Heart right ventricle (tissue), 16 donors: ENCODE measurements at regions not wholly inside any gene's neighbourhood (a gene's known extent, or its start where the extent isn't known, plus 50 kb on each side); places are given as distances from the start of the nearest gene placed in this dataset.
A peak's percentile ranks its signal among the peaks of the same experiment; 100 is the strongest.

Experiments
- ATAC-seq, 8 donors: fragments of 200-7000 bp; cut with Tn5 transposase; one replicate each; pipeline ENCODE4 v1.9.1; 2020; ENCODE audit warnings: mild to moderate bottlenecking in 8 of 8, moderate library complexity in 8 of 8, moderate number of reproducible peaks in 1 of 8
- DNase-seq, 2 donors: peaks; one replicate each; pipeline ENCODE4 v3.0.0-alpha.2; 2020
- H3K27ac ChIP-seq, 10 donors: fragments of 200-600 bp; sonication (generic) in 2 of 10; one replicate each; pipeline versions ENCODE4 v1.5.0 to v1.8.0; 2020 to 2022; ENCODE audit warnings: mild to moderate bottlenecking in 3 of 10
- H3K27me3 ChIP-seq, 7 donors: fragments of 200-600 bp; one replicate each; pipeline ENCODE4 v1.8.0; 2021 to 2022; ENCODE audit warnings: mild to moderate bottlenecking in 2 of 7
- H3K36me3 ChIP-seq, 9 donors: fragments of 200-600 bp; sonication (generic) in 1 of 9; one replicate each; pipeline versions ENCODE4 v1.5.0 to v1.8.0; 2020 to 2022; ENCODE audit warnings: mild to moderate bottlenecking in 2 of 9
- H3K4me1 ChIP-seq, 9 donors: fragments of 200-600 bp; sonication (generic) in 1 of 9; one replicate each; pipeline versions ENCODE4 v1.5.0 to v1.8.0; 2020 to 2022; ENCODE audit warnings: mild to moderate bottlenecking in 4 of 9
- H3K4me3 ChIP-seq, 10 donors: fragments of 200-600 bp; sonication (generic) in 2 of 10; one replicate each; pipeline versions ENCODE4 v1.5.0 to v1.8.0; 2020 to 2022; ENCODE audit warnings: mild to moderate bottlenecking in 7 of 10, moderate library complexity in 2 of 10
- H3K9me3 ChIP-seq, 11 donors: fragments of 200-600 bp in 10 of 11; sonication (generic) in 2 of 11; one replicate each; pipeline versions ENCODE4 v1.5.0 to v1.8.0; 2013 to 2022; ENCODE audit warnings: mild to moderate bottlenecking in 2 of 11, control low read depth in 1 of 11, moderate library complexity in 1 of 11
- CTCF ChIP-seq, 9 donors: fragments of 200-600 bp; sonication (generic) in 2 of 9; IDR thresholded peaks; one replicate each; pipeline versions ENCODE4 v1.5.0 to v1.8.0; 2021 to 2022; ENCODE audit warnings: antibody characterized with exemption in 9 of 9, mild to moderate bottlenecking in 5 of 9, moderate library complexity in 1 of 9
- WGBS, 2 donors: extraction: QIAGEN DNeasy Blood & Tissue Kit; methylation state at CpG; one replicate each; pipeline ENCODE4 v1.1.7; 2013; ENCODE audit warnings: inconsistent platforms in 1 of 2; 5-methylcytosine and 5-hydroxymethylcytosine counted together
- intact Hi-C, 10 donors: fragments of 100-400 bp; cut with DNase I; formaldehyde crosslinking; loops; one replicate each; pipeline versions ENCODE4 v1.11.1 to v1.14.2; 2022
- donor health status: Arrhythmogenic right ventricular cardiomyopathy.
- donor health status: ischemic (EF 13 %, LVEDD 7.1; RV severe dilation, severe dysfunction).
- donor health status: healthy with polysubstance abuse.
- donor health status: DM: no; HTN: yes; CAD: no.
- donor health status: DM: no; HTN: no; CAD: no.
- donor health status: ischemic (EF 25% LVEDD 6.9; RV normal size, moderate dysfunction).
- donor health status: ischemic (EF 25% LVEDD 5.7; RV mildly dilated, moderate dysfunction).
- donor health status: healthy.
- donor health status: DM: yes; HTN: yes; CAD: no.
- donor health status: Ischemic cardiomyopathy.
- donor health status: ischemic (EF 35%, LVEDD 5.7; RV mildly dilated, moderate dysfunction).
- donor health status: nonischemic (EF 11% LVEDD 7.7; RV severe dilation, severe dysfunction).
- donor health status: DM: yes; HTN: yes; CAD: no.
- donor health status: PGD.
- donor health status: ischemic (EF 29% LVEDD 5.4; RV normal size, mild dysfunction).
- donor health status: nonischemic (EF 23%, LVEDD 6.1; RV moderate dilation, normal function).

- H3K27me3 ChIP-seq, result no peaks in the 10 kb centered on the region
- intact Hi-C loops, result loop anchor here in 1 of 10 donors (10.0 kb wide), 1 partner anchor 449 kb away; no protein-coding TSS in a partner anchor
- H3K4me3 ChIP-seq, result no peak overlapping the region
- no peak overlapping the region for H3K27ac ChIP-seq
- ATAC-seq (peak in 2 of 8 donors; percentile 41 to 55), DNase-seq (no peak)
- H3K36me3 ChIP-seq, result no peaks in the 10 kb centered on the region
- WGBS, 2 donors, result 65 to 67% methylated on average over 1 of the region's 1 CpG
- no peaks in the 10 kb centered on the region for H3K4me1 ChIP-seq
- no peak for TF ChIP-seq CTCF (IDR thresholded peaks at IDR 0.05)
- no peaks in the 10 kb centered on the region for H3K9me3 ChIP-seq
These were observed 123.9 kb upstream of the FBXL7 start for GRCh38 chr5:15376088-15376487.

- Histone ChIP-seq H3K27ac (no peak overlapping the region), H3K27me3 (no peaks in the 10 kb centered on the region), H3K9me3 (no peaks in the 10 kb centered on the region), H3K36me3 (no peaks in the 10 kb centered on the region), H3K4me3 (no peak overlapping the region), H3K4me1 (no peaks in the 10 kb centered on the region)
- no peak for TF ChIP-seq CTCF (IDR thresholded peaks at IDR 0.05)
- 95 to 98% methylated on average over 1 of the region's 1 CpG for WGBS, 2 donors
- intact Hi-C loops, result loop anchor here in 1 of 10 donors (10.0 kb wide), 1 partner anchor 449 kb away; no protein-coding TSS in a partner anchor
- no peak for DNase-seq
- no peak for ATAC-seq
These were observed 124.4 kb upstream of the FBXL7 start for GRCh38 chr5:15375559-15375958.

- intact Hi-C loops, result loop anchor here in 1 of 10 donors (10.0 kb wide), 1 partner anchor 450 kb away; no protein-coding TSS in a partner anchor
- Histone ChIP-seq H3K36me3 (no peaks in the 10 kb centered on the region), H3K4me3 (no peak overlapping the region), H3K4me1 (no peaks in the 10 kb centered on the region), H3K27me3 (no peaks in the 10 kb centered on the region), H3K27ac (no peak overlapping the region), H3K9me3 (no peaks in the 10 kb centered on the region)
- TF ChIP-seq CTCF (IDR thresholded peaks at IDR 0.05), result no peak
- ATAC-seq (peak in 1 of 8 donors; percentile 18), DNase-seq (no peak)
These were observed 125.1 kb upstream of the FBXL7 start for GRCh38 chr5:15374886-15375285.

GRCh38 chr5:15373151-15373550 is 126.8 kb upstream of the FBXL7 start:
- Histone ChIP-seq H3K36me3 (no peaks in the 10 kb centered on the region), H3K9me3 (no peaks in the 10 kb centered on the region), H3K27me3 (no peaks in the 10 kb centered on the region), H3K4me3 (no peak overlapping the region), H3K27ac (no peak overlapping the region), H3K4me1 (peaks cover 0 to 8% (median 0%) of the 10 kb centered on the region in 9 donors)
- no peak for TF ChIP-seq CTCF (IDR thresholded peaks at IDR 0.05)
- intact Hi-C loops, result loop anchor here in 1 of 10 donors (10.0 kb wide), 1 partner anchor 452 kb away; no protein-coding TSS in a partner anchor
- DNase-seq, result no peak
- no peak for ATAC-seq
